ENCODE measurements at regions not wholly inside any gene's neighbourhood (a gene's known extent, or its start where the extent isn't known, plus 50 kb on each side); places are given as distances from the start of the nearest gene placed in this dataset.

DNA sequence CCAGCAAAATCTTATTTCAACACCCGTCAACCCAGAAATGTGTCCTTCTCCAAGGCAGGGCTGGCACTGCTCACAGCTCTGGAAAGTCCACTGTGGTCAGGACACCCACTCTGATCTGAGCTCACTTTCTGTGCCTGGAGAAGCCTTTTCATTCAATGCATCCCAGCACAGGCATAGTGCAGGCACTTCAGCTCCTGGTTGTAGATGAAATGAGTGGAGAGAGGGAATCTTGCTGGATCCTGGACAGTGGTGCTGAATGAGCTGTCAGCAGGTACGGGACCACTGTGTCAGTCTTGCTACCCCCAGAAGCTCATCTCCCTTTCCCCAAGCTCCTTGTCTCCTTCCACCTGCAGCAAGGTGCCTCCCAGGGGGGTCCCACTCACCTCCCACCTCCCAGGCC is 86.1 kb upstream of the SALL1 start:
- Histone ChIP-seq H3K79me1 (ENCODE audit: low read depth in 1 of 2, low read length in 2 of 2) (no peaks in the 10 kb centered on the region), H4K20me1 (ENCODE audit: insufficient read depth, low read length) (no peaks in the 10 kb centered on the region), H2AK9ac (replicated peaks; ENCODE audit: low read depth, low read length, poor library complexity) (no peak overlapping the region), H4K91ac (ENCODE audit: insufficient read depth, low read depth, low read length) (no peak overlapping the region), H3K4me2 (ENCODE audit: low read depth, low read length) (no peak overlapping the region), H2AFZ (replicated peaks; ENCODE audit: low read length, poor library complexity) (no peak overlapping the region), H3K23ac (ENCODE audit: low read depth, low read length) (no peak overlapping the region), H3K9ac (ENCODE audit: low read depth, low read length) (no peak overlapping the region), H3K4me3 (ENCODE audit: insufficient read depth, low read depth, low read length) (no peak overlapping the region), H3K18ac (ENCODE audit: low read depth, low read length) (no peak overlapping the region), H2BK15ac (ENCODE audit: low read depth, low read length) (no peak overlapping the region), H3K9me1 (ENCODE audit: insufficient read depth, low read length) (no peaks in the 10 kb centered on the region; the same call in 1 of the 2 replicates), H2BK5ac (ENCODE audit: low read depth, low read length, poor library complexity, severe bottlenecking) (no peak overlapping the region), H3K36me3 (ENCODE audit: control insufficient read depth, insufficient read depth, low read length) (no peaks in the 10 kb centered on the region), H3K4me1 (ENCODE audit: control insufficient read depth, insufficient read depth, low read length) (no peaks in the 10 kb centered on the region), H3K9me3 (ENCODE audit: control insufficient read depth, insufficient read depth, low read length) (no peaks in the 10 kb centered on the region; the same call in 1 of the 2 replicates), H2BK20ac (ENCODE audit: low read depth, low read length) (no peak overlapping the region), H2BK120ac (ENCODE audit: low read depth, low read length) (no peak overlapping the region), H2AK5ac (ENCODE audit: low read depth, low read length) (no peak overlapping the region), H3K27ac (ENCODE audit: insufficient read depth, low read length) (no peak overlapping the region), H3K56ac (ENCODE audit: extremely low read depth, insufficient read depth, low read length) (no peak overlapping the region), H3K14ac (replicated peaks; ENCODE audit: low read depth, low read length) (no peak overlapping the region), H3K4ac (ENCODE audit: low read depth, low read length) (no peak overlapping the region), H4K5ac (ENCODE audit: low read depth, low read length) (no peak overlapping the region), H4K8ac (ENCODE audit: low read depth in 2 of 2, low read length in 2 of 2) (no peak overlapping the region), H3K27me3 (ENCODE audit: control insufficient read depth, insufficient read depth, low read length) (peaks cover 13% of the 10 kb centered on the region)
- TF ChIP-seq RAD21 (IDR thresholded peaks at IDR 0.05; ENCODE audit: low read length) = no peak
- in situ Hi-C loops (cut with MboI; ENCODE audit: low sequenced_read_pairs) = no loop called here
- CTCF ChIA-PET = no interaction called here
- intact Hi-C loops (cut with micrococcal nuclease) = no loop called here
- dilution Hi-C loops (cut with HindIII; ENCODE audit: low sequenced_read_pairs, unreplicated experiment) = no loop called here
- no TSS peak for BruUV-seq (replicated peaks)
- DNase-seq (no peak), ATAC-seq (ENCODE audit: low read depth) (no peak)
- no CpG with 5 or more reads among the region's 2 CpGs for WGBS, 2 experiments (ENCODE audit: extremely low coverage in 2 of 2, insufficient read length in 1 of 2)
- POLR2A ChIA-PET (ENCODE audit: unreplicated experiment) = no interaction called here

Measured in IMR-90 (cell line).